NB4 (cell line): ENCODE measurements at regions not wholly inside any gene's neighbourhood (a gene's known extent, or its start where the extent isn't known, plus 50 kb on each side); places are given as distances from the start of the nearest gene placed in this dataset.

Experiments used
- TF ChIP-seq, protein P1 (sequence below): IDR thresholded peaks from one replicate; pipeline ENCODE4 v1.5.1; 2012; ENCODE audit warnings: low read depth, low read length
- TF ChIP-seq, protein P2 (sequence below): IDR thresholded peaks from 2 replicates; pipeline ENCODE4 v1.6.1; 2011; ENCODE audit warnings: low read depth, low read length

DNA sequence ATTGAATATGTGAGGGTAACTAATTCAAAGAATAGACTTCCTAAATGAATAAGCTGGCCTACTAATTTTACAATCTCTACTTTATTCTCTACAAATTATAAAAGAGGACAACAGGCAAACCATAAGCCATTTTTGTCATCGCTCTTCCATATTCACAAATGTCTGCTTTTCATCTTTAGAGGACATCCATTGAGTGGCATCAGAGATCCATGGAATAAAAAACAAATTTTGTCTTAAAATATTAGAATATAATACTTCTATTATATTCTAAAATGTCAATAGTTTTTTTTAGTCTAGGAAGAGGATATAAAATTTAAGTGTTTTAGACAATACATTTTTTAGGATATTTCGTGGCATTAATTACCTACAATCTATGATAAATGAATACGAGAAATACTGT lies 300.9 kb upstream of the TACR3 start:
- TF ChIP-seq, protein P1, sequence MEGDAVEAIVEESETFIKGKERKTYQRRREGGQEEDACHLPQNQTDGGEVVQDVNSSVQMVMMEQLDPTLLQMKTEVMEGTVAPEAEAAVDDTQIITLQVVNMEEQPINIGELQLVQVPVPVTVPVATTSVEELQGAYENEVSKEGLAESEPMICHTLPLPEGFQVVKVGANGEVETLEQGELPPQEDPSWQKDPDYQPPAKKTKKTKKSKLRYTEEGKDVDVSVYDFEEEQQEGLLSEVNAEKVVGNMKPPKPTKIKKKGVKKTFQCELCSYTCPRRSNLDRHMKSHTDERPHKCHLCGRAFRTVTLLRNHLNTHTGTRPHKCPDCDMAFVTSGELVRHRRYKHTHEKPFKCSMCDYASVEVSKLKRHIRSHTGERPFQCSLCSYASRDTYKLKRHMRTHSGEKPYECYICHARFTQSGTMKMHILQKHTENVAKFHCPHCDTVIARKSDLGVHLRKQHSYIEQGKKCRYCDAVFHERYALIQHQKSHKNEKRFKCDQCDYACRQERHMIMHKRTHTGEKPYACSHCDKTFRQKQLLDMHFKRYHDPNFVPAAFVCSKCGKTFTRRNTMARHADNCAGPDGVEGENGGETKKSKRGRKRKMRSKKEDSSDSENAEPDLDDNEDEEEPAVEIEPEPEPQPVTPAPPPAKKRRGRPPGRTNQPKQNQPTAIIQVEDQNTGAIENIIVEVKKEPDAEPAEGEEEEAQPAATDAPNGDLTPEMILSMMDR = no peak
- TF ChIP-seq, protein P2, sequence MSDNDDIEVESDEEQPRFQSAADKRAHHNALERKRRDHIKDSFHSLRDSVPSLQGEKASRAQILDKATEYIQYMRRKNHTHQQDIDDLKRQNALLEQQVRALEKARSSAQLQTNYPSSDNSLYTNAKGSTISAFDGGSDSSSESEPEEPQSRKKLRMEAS = no peak
